HepG2 (cell line): ENCODE measurements at regions not wholly inside any gene's neighbourhood (a gene's known extent, or its start where the extent isn't known, plus 50 kb on each side); places are given as distances from the start of the nearest gene placed in this dataset.

Experiments
- ATF1 ChIP-seq: IDR thresholded peaks from 2 replicates; pipeline ENCODE4 v1.6.1; 2016; ENCODE audit warnings: mild to moderate bottlenecking, control low read depth
- ELF4 ChIP-seq: sonication (generic); formaldehyde crosslinking; IDR thresholded peaks from 2 replicates; pipeline ENCODE4 v1.5.0; 2020; ENCODE audit warnings: missing genetic modification reagents, mild to moderate bottlenecking, moderate library complexity, borderline replicate concordance
- HNRNPUL1 ChIP-seq: fragments of 200-400 bp; formaldehyde crosslinking; IDR thresholded peaks from 2 replicates; pipeline ENCODE4 v1.6.1; 2017; ENCODE audit warnings: low read depth, mild to moderate bottlenecking, low read length, moderate library complexity
- SAFB2 ChIP-seq: sonication (generic); formaldehyde crosslinking; IDR thresholded peaks from 2 replicates; pipeline ENCODE4 v1.5.1; 2020; ENCODE audit warnings: missing genetic modification reagents, low read depth, mild to moderate bottlenecking, borderline replicate concordance
- ZNF737 ChIP-seq: sonication (generic); formaldehyde crosslinking; IDR thresholded peaks from 2 replicates; pipeline ENCODE4 v1.5.0; 2020; ENCODE audit warnings: missing genetic modification reagents, mild to moderate bottlenecking, borderline replicate concordance
- TF ChIP-seq, protein P1 (sequence below): sonication (generic); formaldehyde crosslinking; IDR thresholded peaks from 2 replicates; pipeline ENCODE4 v1.5.0; 2020; ENCODE audit warnings: mild to moderate bottlenecking, missing genetic modification reagents, moderate library complexity
- TF ChIP-seq, protein P2 (sequence below): sonication (generic); formaldehyde crosslinking; IDR thresholded peaks from 2 replicates; pipeline ENCODE4 v1.9.0; 2021; ENCODE audit warnings: missing genetic modification reagents, borderline replicate concordance

DNA sequence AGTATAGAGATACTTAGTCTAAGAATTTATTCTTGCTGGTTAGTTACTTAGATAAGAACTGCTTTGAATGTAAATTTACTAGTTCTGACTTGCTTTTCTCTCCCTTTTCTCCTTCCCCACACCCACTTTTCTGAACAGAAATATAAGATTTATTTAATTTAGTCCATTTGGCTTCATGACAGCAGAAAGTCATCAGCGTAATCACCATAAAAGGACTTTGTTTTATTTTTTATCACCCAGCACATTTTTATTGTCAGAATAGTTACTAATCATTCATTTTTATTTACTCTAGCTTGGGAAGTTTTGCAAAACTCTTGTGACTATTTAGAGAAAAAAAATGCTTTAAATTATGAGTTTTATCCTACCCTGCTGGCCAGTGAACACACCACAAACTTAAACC is 197.2 kb downstream of the CHRM3 start:
- TF ChIP-seq ATF1 (CRISPR knock-in tag) (no peak), ELF4 (no peak), ZNF737 (no peak), SAFB2 (CRISPR knock-in tag) (no peak), HNRNPUL1 (no peak)
- TF ChIP-seq, protein P1, sequence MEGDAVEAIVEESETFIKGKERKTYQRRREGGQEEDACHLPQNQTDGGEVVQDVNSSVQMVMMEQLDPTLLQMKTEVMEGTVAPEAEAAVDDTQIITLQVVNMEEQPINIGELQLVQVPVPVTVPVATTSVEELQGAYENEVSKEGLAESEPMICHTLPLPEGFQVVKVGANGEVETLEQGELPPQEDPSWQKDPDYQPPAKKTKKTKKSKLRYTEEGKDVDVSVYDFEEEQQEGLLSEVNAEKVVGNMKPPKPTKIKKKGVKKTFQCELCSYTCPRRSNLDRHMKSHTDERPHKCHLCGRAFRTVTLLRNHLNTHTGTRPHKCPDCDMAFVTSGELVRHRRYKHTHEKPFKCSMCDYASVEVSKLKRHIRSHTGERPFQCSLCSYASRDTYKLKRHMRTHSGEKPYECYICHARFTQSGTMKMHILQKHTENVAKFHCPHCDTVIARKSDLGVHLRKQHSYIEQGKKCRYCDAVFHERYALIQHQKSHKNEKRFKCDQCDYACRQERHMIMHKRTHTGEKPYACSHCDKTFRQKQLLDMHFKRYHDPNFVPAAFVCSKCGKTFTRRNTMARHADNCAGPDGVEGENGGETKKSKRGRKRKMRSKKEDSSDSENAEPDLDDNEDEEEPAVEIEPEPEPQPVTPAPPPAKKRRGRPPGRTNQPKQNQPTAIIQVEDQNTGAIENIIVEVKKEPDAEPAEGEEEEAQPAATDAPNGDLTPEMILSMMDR (CRISPR knock-in tag) = no peak
- TF ChIP-seq, protein P2, sequence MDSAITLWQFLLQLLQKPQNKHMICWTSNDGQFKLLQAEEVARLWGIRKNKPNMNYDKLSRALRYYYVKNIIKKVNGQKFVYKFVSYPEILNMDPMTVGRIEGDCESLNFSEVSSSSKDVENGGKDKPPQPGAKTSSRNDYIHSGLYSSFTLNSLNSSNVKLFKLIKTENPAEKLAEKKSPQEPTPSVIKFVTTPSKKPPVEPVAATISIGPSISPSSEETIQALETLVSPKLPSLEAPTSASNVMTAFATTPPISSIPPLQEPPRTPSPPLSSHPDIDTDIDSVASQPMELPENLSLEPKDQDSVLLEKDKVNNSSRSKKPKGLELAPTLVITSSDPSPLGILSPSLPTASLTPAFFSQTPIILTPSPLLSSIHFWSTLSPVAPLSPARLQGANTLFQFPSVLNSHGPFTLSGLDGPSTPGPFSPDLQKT (CRISPR knock-in tag) = no peak
